CD4-positive, alpha-beta T cell (primary cell): ENCODE measurements at regions not wholly inside any gene's neighbourhood (a gene's known extent, or its start where the extent isn't known, plus 50 kb on each side); places are given as distances from the start of the nearest gene placed in this dataset.

ENCODE experiments used
- ATAC-seq: fragments of 200-7000 bp; cut with Tn5 transposase; one replicate; pipeline ENCODE4 v1.10.0; 2022; ENCODE audit warnings: mild to moderate bottlenecking; ENCODE audit not compliant: poor library complexity
- CTCF ChIA-PET: fragments of 350-600 bp; sonication (Branson Sonifier 250); formaldehyde crosslinking; loops from one replicate; lab custom pipeline; 2021; ENCODE audit warnings: antibody characterized with exemption, inconsistent platforms; lab: Charles Lee
- POLR2A ChIA-PET: fragments of 350-600 bp; sonication (Branson Sonifier 250); formaldehyde crosslinking; loops from one replicate; lab custom pipeline; 2021; ENCODE audit warnings: antibody characterized with exemption, inconsistent platforms; lab: Charles Lee
- DNase-seq, 14 experiments: peaks; one replicate each; pipeline ENCODE4 v3.0.0-alpha.2; 2013 to 2020; ENCODE audit warnings: mixed read lengths in 2 of 14
- H3K27ac ChIP-seq, 2 donors: one replicate each; pipeline versions ENCODE4 v1.5.1 to v1.7.0; 2013; ENCODE audit warnings: low read length in 2 of 2, low read depth in 1 of 2, mild to moderate bottlenecking in 1 of 2
- H3K27me3 ChIP-seq, 2 experiments: 1 replicate in 1 of 2; 2 replicates in 1 of 2; pipeline versions ENCODE4 v1.6.1 to v1.7.0; 2013; ENCODE audit warnings: low read length in 2 of 2, control low read depth in 1 of 2, mild to moderate bottlenecking in 1 of 2, moderate library complexity in 1 of 2; ENCODE audit not compliant: insufficient read depth in 2 of 2, control insufficient read depth in 1 of 2
- H3K36me3 ChIP-seq: one replicate; pipeline ENCODE4 v1.6.1; 2013; ENCODE audit warnings: low read length, control low read depth; ENCODE audit not compliant: insufficient read depth
- H3K4me1 ChIP-seq: one replicate; pipeline ENCODE4 v1.6.1; 2013; ENCODE audit warnings: low read length, control low read depth; ENCODE audit not compliant: insufficient read depth
- H3K4me3 ChIP-seq: one replicate; pipeline ENCODE4 v1.5.1; 2013; ENCODE audit warnings: mild to moderate bottlenecking, low read length, moderate library complexity
- H3K9me3 ChIP-seq, 2 experiments: 1 replicate in 1 of 2; 2 replicates in 1 of 2; pipeline versions ENCODE4 v1.6.1 to v1.7.0; 2013; ENCODE audit warnings: low read length in 2 of 2, mild to moderate bottlenecking in 2 of 2, control low read depth in 1 of 2, moderate library complexity in 1 of 2; ENCODE audit not compliant: control insufficient read depth in 1 of 2, insufficient read depth in 1 of 2
- H3K27ac Mint-ChIP-seq: one replicate; pipeline ENCODE4 v1.8.0; 2020; ENCODE audit warnings: mixed read lengths
- H3K27me3 Mint-ChIP-seq: one replicate; pipeline ENCODE4 v1.8.0; 2021; ENCODE audit warnings: mixed read lengths
- H3K36me3 Mint-ChIP-seq: one replicate; pipeline ENCODE4 v1.8.0; 2021; ENCODE audit warnings: low read depth, mixed read lengths
- H3K4me1 Mint-ChIP-seq: one replicate; pipeline ENCODE4 v1.8.0; 2021; ENCODE audit warnings: low read depth, mixed read lengths
- H3K4me3 Mint-ChIP-seq: one replicate; pipeline ENCODE4 v1.8.0; 2020; ENCODE audit warnings: mild to moderate bottlenecking, mixed read lengths
- H3K9me3 Mint-ChIP-seq: one replicate; pipeline ENCODE4 v1.8.0; 2020; ENCODE audit warnings: mixed read lengths
- intact Hi-C, 2 experiments: fragments of 100-400 bp; cut with DNase I in 1 of 2; cut with micrococcal nuclease in 1 of 2; formaldehyde crosslinking; loops; one replicate each; pipeline versions ENCODE4 v1.15.1 to v1.9.0; 2023 to 2025; cut with DNase I, micrococcal nuclease
- TF ChIP-seq, protein P1 (sequence below): fragments of 200-600 bp; IDR thresholded peaks from one replicate; pipeline ENCODE4 v1.8.0; 2022; ENCODE audit warnings: antibody characterized with exemption, mild to moderate bottlenecking

DNA sequence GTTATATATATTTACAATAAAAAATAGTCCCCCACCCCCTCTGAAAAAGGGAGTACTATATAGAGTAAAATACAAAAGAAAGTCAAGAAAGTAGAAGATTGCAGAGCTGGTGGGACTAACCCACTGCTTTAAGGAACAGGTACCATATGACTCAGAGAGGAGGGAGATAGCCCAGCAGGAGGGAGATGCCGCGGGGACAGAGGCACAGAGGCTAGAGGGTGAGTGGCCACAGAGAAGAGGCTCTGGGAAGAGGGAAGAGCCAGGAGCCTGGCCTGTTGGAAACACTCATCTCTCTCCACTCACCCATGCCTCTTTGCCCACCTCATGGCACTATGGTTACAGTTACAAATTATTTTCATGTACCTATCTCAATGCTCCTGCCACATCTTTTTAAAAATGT, 53.6 kb upstream of the LYVE1 start:
- DNase-seq (no peak), ATAC-seq (no peak)
- peaks cover 29% of the 10 kb centered on the region for H3K4me1 Mint-ChIP-seq
- TF ChIP-seq, protein P1, sequence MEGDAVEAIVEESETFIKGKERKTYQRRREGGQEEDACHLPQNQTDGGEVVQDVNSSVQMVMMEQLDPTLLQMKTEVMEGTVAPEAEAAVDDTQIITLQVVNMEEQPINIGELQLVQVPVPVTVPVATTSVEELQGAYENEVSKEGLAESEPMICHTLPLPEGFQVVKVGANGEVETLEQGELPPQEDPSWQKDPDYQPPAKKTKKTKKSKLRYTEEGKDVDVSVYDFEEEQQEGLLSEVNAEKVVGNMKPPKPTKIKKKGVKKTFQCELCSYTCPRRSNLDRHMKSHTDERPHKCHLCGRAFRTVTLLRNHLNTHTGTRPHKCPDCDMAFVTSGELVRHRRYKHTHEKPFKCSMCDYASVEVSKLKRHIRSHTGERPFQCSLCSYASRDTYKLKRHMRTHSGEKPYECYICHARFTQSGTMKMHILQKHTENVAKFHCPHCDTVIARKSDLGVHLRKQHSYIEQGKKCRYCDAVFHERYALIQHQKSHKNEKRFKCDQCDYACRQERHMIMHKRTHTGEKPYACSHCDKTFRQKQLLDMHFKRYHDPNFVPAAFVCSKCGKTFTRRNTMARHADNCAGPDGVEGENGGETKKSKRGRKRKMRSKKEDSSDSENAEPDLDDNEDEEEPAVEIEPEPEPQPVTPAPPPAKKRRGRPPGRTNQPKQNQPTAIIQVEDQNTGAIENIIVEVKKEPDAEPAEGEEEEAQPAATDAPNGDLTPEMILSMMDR = no peak
- Histone ChIP-seq H3K4me1 (peaks cover 21% of the 10 kb centered on the region), H3K36me3 (no peaks in the 10 kb centered on the region), H3K9me3 (no peaks in the 10 kb centered on the region), H3K4me3 (no peak overlapping the region), H3K27me3 (no peaks in the 10 kb centered on the region), H3K27ac (no peak overlapping the region)
- intact Hi-C loops = no loop called here
- H3K36me3 Mint-ChIP-seq = no peaks in the 10 kb centered on the region
- H3K9me3 Mint-ChIP-seq = no peaks in the 10 kb centered on the region
- H3K4me3 Mint-ChIP-seq = no peak overlapping the region
- no peaks in the 10 kb centered on the region for H3K27me3 Mint-ChIP-seq
- ChIA-PET POLR2A (no interaction called here), CTCF (interaction anchor here (1.0 kb wide), 1 partner anchor 37 kb away, joined by 3 read pairs; no protein-coding TSS in a partner anchor)
- peak overlapping the region; percentile 55 for H3K27ac Mint-ChIP-seq

DNA sequence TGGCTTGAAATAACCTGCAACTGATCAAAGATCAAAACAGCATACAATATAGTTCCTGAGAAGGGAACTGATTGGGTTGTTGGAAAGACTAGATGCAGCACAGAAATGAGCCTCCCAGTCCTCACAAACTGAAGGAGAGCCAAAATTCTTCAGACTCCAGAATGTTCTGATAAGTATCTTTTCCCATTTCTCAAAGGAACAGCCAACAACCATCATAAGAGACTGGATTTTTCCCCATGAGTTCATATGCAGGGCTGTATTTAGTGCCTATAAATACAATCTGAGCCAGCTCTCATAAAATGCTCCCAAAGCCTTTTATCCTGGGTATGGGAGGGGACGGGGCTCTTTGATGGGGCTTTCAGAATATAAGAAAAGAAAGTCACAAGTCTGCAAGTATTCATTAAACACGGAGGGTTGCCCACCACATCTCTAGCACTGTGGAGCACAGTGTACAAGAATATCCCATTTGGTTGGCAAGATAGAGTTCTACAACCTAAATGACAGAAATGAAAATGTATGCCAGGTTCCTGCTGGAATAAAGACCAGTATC, 50.7 kb upstream of the LYVE1 start:
- TF ChIP-seq, protein P1 = no peak
- H3K27me3 Mint-ChIP-seq = no peaks in the 10 kb centered on the region
- no peak overlapping the region for H3K4me3 Mint-ChIP-seq
- peaks cover 27% of the 10 kb centered on the region for H3K4me1 Mint-ChIP-seq
- ATAC-seq = no peak
- Histone ChIP-seq H3K9me3 (no peaks in the 10 kb centered on the region), H3K27ac (no peak overlapping the region), H3K4me3 (no peak overlapping the region), H3K27me3 (no peaks in the 10 kb centered on the region), H3K36me3 (no peaks in the 10 kb centered on the region), H3K4me1 (peaks cover 14% of the 10 kb centered on the region)
- H3K27ac Mint-ChIP-seq = no peak overlapping the region
- ChIA-PET CTCF (no interaction called here), POLR2A (no interaction called here)
- DNase-seq = no peak
- intact Hi-C loops = no loop called here
- no peaks in the 10 kb centered on the region for H3K9me3 Mint-ChIP-seq
- no peaks in the 10 kb centered on the region for H3K36me3 Mint-ChIP-seq

DNA sequence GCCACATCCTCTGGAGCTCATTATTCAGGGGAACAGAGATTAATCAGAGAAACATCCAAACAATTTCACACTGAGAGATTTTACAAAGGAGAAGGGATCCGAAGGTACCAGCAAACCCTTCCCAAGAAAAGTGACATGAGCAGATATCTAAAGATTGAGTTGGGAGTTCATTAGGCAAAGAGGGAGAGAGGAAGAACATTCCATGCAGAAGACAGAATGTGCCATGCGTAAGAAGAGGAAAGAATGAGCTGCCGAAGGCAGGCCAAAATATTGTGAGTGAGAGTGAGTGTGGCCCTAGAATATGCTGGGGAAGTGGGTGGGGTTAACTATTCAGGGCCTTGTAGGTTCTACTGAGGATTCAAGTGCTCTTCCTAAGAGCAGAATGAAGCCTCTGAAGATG, 50.0 kb upstream of the LYVE1 start:
- CTCF ChIA-PET = no interaction called here
- no peak for ATAC-seq
- no peaks in the 10 kb centered on the region for H3K36me3 Mint-ChIP-seq
- TF ChIP-seq, protein P1 = no peak
- no peak overlapping the region for H3K4me3 ChIP-seq
- H3K9me3 ChIP-seq = no peaks in the 10 kb centered on the region
- H3K27ac Mint-ChIP-seq = no peak overlapping the region
- no peak overlapping the region for H3K27ac ChIP-seq
- intact Hi-C loops = no loop called here
- peaks cover 7% of the 10 kb centered on the region for H3K4me1 ChIP-seq
- H3K9me3 Mint-ChIP-seq = no peaks in the 10 kb centered on the region
- DNase-seq = no peak
- peaks cover 0 to 4% of the 10 kb centered on the region in 2 experiments for H3K27me3 ChIP-seq
- no peak overlapping the region for H3K4me3 Mint-ChIP-seq
- H3K36me3 ChIP-seq = no peaks in the 10 kb centered on the region
- H3K4me1 Mint-ChIP-seq = peaks cover 20% of the 10 kb centered on the region
- H3K27me3 Mint-ChIP-seq = no peaks in the 10 kb centered on the region
- POLR2A ChIA-PET = no interaction called here
